Keratinocyte (primary cell): ENCODE measurements at regions not wholly inside any gene's neighbourhood (a gene's known extent, or its start where the extent isn't known, plus 50 kb on each side); places are given as distances from the start of the nearest gene placed in this dataset.

Source experiments
- EZH2 ChIP-seq: IDR thresholded peaks from one replicate; pipeline ENCODE4 v1.6.1; 2012; ENCODE audit warnings: inconsistent platforms, mild to moderate bottlenecking, low read length, moderate library complexity
- TF ChIP-seq, protein P1 (sequence below), 3 experiments: IDR thresholded peaks in 1 of 3; conservative IDR thresholded peaks in 1 of 3; optimal IDR thresholded peaks in 1 of 3; 2 replicates in 2 of 3; 3 replicates in 1 of 3; pipeline versions ENCODE3 to v1.5.1; 2011; ENCODE audit warnings: low read length in 3 of 3, mild to moderate bottlenecking in 3 of 3, moderate library complexity in 2 of 3, control low read depth in 1 of 3, inconsistent platforms in 1 of 3; ENCODE audit not compliant: insufficient read depth in 2 of 3; ENCODE audit errors: extremely low read depth in 1 of 3

DNA sequence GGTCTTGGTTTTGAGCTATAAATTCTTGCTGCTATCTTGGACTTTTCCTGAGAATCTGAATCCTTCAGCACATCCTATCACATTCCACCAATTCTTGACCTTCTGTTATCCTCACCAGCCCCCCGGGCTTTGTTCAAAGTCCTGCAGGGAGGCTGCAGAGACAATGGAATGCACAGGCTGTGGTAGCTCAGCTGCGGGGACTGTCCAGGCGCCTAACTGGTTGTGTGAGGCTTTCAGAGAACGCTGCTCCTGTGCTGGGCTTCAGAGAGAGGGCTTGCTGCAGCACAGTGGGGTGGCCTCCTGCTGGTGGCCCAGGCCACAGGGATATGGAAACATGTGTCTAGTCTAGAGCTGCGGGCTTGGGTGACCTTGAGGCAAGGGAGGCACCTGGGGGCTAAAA lies 196.3 kb upstream of the GATB start:
- TF ChIP-seq, protein P1, sequence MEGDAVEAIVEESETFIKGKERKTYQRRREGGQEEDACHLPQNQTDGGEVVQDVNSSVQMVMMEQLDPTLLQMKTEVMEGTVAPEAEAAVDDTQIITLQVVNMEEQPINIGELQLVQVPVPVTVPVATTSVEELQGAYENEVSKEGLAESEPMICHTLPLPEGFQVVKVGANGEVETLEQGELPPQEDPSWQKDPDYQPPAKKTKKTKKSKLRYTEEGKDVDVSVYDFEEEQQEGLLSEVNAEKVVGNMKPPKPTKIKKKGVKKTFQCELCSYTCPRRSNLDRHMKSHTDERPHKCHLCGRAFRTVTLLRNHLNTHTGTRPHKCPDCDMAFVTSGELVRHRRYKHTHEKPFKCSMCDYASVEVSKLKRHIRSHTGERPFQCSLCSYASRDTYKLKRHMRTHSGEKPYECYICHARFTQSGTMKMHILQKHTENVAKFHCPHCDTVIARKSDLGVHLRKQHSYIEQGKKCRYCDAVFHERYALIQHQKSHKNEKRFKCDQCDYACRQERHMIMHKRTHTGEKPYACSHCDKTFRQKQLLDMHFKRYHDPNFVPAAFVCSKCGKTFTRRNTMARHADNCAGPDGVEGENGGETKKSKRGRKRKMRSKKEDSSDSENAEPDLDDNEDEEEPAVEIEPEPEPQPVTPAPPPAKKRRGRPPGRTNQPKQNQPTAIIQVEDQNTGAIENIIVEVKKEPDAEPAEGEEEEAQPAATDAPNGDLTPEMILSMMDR (optimal IDR thresholded peaks at IDR 0.05 in 1 of 3, IDR thresholded peaks at IDR 0.05 in 1 of 3, conservative IDR thresholded peaks at IDR 0.05 in 1 of 3; ENCODE audit: extremely low read depth in 1 of 3, insufficient read depth in 2 of 3, low read length in 3 of 3), result no peak
- no peak for TF ChIP-seq EZH2
